VCaP (cell line): ENCODE measurements at regions not wholly inside any gene's neighbourhood (a gene's known extent, or its start where the extent isn't known, plus 50 kb on each side); places are given as distances from the start of the nearest gene placed in this dataset.
"Not testable (repeated sequence)": the region's sequence is repeated elsewhere in the genome, so short reads cannot be mapped to it uniquely, and the experiment has no call there.

Experiments used
- H3K27ac ChIP-seq: fragments of 450-650 bp; 2 replicates; pipeline ENCODE4 v1.5.1; 2017
- CTCF ChIP-seq: fragments of 450-650 bp; conservative IDR thresholded peaks from 2 replicates; pipeline ENCODE4 v1.5.1; 2017; ENCODE audit warnings: mild to moderate bottlenecking, moderate library complexity

- TF ChIP-seq CTCF, result no peak
- no peak overlapping the region for H3K27ac ChIP-seq
These were observed 147.5 kb upstream of the SYNPR start for GRCh38 chr3:63130625-63131024.

GRCh38 chr3:63132461-63133250 is 145.5 kb upstream of the SYNPR start:
- peak overlapping the region; percentile 41 for H3K27ac ChIP-seq
- no peak for TF ChIP-seq CTCF

DNA sequence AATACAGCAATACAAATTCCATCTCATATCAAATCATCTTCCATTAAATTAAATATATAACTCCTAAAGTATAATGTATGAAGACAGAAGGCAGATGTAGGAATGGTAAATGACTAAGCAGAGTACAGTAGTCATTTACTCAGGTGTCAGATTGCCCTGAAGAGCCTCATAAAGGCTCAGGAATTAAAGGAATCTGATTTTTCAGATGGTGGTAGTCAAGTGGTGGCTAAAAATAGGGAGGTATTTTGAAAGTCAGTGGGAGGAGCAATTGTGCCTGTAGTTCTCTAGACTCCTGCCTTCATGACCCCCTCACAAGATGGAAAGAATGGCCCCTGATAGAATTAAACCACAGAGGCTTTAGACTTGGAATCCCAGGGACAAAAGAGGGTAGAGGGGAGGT is 142.7 kb upstream of the SYNPR start:
- H3K27ac ChIP-seq, result no peak overlapping the region
- no peak for TF ChIP-seq CTCF

DNA sequence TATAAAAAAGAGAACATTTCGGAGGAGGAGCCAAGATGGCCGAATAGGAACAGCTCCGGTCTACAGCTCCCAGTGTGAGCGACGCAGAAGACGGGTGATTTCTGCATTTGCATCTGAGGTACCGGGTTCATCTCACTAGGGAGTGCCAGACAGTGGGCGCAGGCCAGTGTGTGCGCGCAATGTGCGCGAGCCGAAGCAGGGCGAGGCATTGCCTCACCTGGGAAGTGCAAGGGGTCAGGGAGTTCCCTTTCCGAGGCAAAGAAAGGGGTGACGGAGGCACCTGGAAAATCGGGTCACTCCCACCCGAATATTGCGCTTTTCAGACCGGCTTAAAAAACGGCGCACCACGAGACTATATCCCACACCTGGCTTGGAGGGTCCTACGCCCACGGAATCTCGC is 141.9 kb upstream of the SYNPR start:
- H3K27ac ChIP-seq, result not testable (repeated sequence)

- peak; percentile 32; the same call in 1 of the 2 replicates for TF ChIP-seq CTCF
- H3K27ac ChIP-seq, result no peak overlapping the region
These were observed 135.4 kb upstream of the SYNPR start for GRCh38 chr3:63142681-63143080.

DNA sequence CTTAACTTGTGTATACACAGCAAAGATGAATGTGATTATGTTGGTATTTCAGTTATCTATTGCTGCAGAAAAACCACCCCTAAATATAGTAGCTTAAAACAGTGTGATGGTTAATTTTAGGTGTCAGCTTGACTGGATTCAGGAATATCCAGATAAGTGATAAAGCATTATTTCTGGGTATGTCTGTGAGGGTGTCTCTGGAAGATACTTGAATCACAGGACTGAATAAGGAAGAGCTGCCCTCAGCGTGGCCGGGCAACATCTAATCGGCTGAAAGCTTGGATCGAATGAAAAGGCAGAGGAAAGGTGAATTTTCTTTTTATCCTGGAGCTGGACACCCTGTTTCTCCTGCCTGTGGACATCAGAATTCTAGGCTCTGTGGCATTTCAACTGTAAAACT is 132.0 kb upstream of the SYNPR start:
- no peak overlapping the region for H3K27ac ChIP-seq
- TF ChIP-seq CTCF, result no peak

DNA sequence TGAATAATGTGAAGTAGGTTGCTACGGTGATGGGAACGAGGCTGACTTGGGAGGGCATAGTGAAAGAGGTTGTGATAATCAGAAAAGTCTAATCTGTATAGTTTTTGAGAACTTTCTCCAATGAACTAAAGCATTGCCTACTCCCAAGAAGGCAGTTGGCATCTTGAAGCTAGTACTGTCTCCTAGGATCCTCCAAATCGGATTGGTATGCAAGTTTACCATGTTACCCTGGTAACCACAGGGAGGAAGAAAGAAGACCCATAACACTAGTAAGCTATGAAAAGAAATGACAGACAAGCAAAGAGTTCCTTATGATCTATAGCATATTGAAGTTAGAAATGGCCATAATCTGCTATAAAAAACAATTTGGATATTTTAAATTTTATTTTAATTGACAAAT is 127.2 kb upstream of the SYNPR start:
- TF ChIP-seq CTCF, result no peak
- H3K27ac ChIP-seq, result no peak overlapping the region

GRCh38 chr3:63151897-63152296 is 126.2 kb upstream of the SYNPR start:
- no peak for TF ChIP-seq CTCF
- no peak overlapping the region for H3K27ac ChIP-seq
